ENCODE measurements at regions not wholly inside any gene's neighbourhood (a gene's known extent, or its start where the extent isn't known, plus 50 kb on each side); places are given as distances from the start of the nearest gene placed in this dataset.

GRCh38 chr2:240229603-240230235 is 89.3 kb upstream of the OTOS start:
- no peak for TF ChIP-seq CTCF (IDR thresholded peaks at IDR 0.05)
- no peak for TF ChIP-seq POLR2A (IDR thresholded peaks at IDR 0.05)
